ENCODE measurements at regions not wholly inside any gene's neighbourhood (a gene's known extent, or its start where the extent isn't known, plus 50 kb on each side); places are given as distances from the start of the nearest gene placed in this dataset.

- no peaks in the 10 kb centered on the region for H3K4me1 Mint-ChIP-seq (ENCODE audit: low read depth)
- no peak overlapping the region for H3K4me3 Mint-ChIP-seq
- no peaks in the 10 kb centered on the region for H3K9me3 Mint-ChIP-seq (ENCODE audit: insufficient read depth)
- DNase-seq: no peak
- no peaks in the 10 kb centered on the region for H3K36me3 Mint-ChIP-seq (ENCODE audit: low read depth)
- H3K27ac Mint-ChIP-seq: no peak overlapping the region
- ATAC-seq: no peak
- POLR2A ChIA-PET: no interaction called here
- no peaks in the 10 kb centered on the region for H3K27me3 Mint-ChIP-seq (ENCODE audit: low read depth)
- CTCF ChIA-PET: no interaction called here
These were observed 123.9 kb upstream of the ZFHX3 start for GRCh38 chr16:73171901-73172240.

- peaks cover 4% of the 10 kb centered on the region for H3K4me1 Mint-ChIP-seq (ENCODE audit: low read depth)
- no peak overlapping the region for H3K27ac Mint-ChIP-seq
- no peaks in the 10 kb centered on the region for H3K36me3 Mint-ChIP-seq (ENCODE audit: low read depth)
- no peak overlapping the region for H3K4me3 Mint-ChIP-seq
- ChIA-PET POLR2A (no interaction called here), CTCF (no interaction called here)
- no peaks in the 10 kb centered on the region for H3K27me3 Mint-ChIP-seq (ENCODE audit: low read depth)
- H3K9me3 Mint-ChIP-seq (ENCODE audit: insufficient read depth): no peaks in the 10 kb centered on the region
- no peak for ATAC-seq
- no peak for DNase-seq
These were observed 123.5 kb upstream of the ZFHX3 start for GRCh38 chr16:73171380-73171779.

DNA sequence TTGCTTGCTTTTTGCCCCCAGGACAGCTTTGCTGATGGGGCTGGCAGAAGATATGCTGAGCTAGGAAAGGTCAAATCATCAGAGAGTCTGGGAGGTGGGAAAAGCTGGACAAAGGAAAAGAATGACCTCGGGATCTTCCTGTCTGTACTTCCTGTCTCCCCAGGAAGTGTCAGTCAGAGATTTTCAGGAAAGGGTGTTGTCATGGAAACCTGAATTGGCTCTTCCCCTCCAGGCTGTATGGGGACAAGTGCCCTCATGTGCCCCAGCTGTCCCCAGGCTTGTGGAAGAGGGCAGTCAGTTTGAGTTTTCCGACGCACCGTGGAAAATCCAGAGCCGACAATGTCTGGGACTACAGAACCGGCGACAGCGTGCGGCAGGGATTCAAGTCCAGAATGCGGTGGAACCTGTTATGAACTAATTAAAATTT is 122.7 kb upstream of the ZFHX3 start:
- CTCF ChIA-PET: no interaction called here
- peaks cover 9% of the 10 kb centered on the region for H3K4me1 Mint-ChIP-seq (ENCODE audit: low read depth)

GRCh38 chr16:73166947-73167550 is 119.1 kb upstream of the ZFHX3 start:
- DNase-seq: no peak
- ATAC-seq: no peak
- H3K9me3 Mint-ChIP-seq (ENCODE audit: insufficient read depth): no peaks in the 10 kb centered on the region
- ChIA-PET CTCF (no interaction called here), POLR2A (no interaction called here)
- H3K4me3 Mint-ChIP-seq: no peak overlapping the region
- H3K27ac Mint-ChIP-seq: no peak overlapping the region
- H3K4me1 Mint-ChIP-seq (ENCODE audit: low read depth): peaks cover 9% of the 10 kb centered on the region
- no peaks in the 10 kb centered on the region for H3K36me3 Mint-ChIP-seq (ENCODE audit: low read depth)
- no peaks in the 10 kb centered on the region for H3K27me3 Mint-ChIP-seq (ENCODE audit: low read depth)

More for the DNA sequence above, 122.7 kb upstream of the ZFHX3 start:
- DNase-seq: no peak
- Mint-ChIP-seq H3K27ac (no peak overlapping the region), H3K9me3 (ENCODE audit: insufficient read depth) (no peaks in the 10 kb centered on the region), H3K27me3 (ENCODE audit: low read depth) (no peaks in the 10 kb centered on the region), H3K36me3 (ENCODE audit: low read depth) (no peaks in the 10 kb centered on the region), H3K4me3 (no peak overlapping the region)
- POLR2A ChIA-PET: no interaction called here
- no peak for ATAC-seq

DNA sequence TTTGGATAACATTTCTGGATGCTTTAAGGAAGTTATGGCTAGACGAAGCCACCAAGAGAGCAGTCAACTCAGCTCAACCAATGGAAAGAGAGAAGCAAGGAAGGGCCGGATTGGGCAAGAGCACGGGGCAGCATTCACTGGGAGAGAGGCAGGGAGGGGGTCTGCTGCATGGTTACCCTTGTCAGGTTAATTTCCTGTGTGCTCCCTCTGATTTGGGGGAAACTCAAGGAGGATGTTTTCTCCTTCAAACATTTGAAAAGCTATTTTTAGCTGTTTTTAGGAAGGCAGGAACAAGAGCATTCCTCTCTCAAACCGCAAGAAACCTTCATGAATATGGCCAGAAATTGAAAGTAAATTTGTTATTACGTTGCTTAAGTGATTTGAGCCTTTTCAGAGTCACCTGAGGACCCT is 118.5 kb upstream of the ZFHX3 start:
- no peaks in the 10 kb centered on the region for H3K36me3 Mint-ChIP-seq (ENCODE audit: low read depth)
- no peak for ATAC-seq
- H3K27me3 Mint-ChIP-seq (ENCODE audit: low read depth): no peaks in the 10 kb centered on the region
- no peak overlapping the region for H3K4me3 Mint-ChIP-seq
- peaks cover 9% of the 10 kb centered on the region for H3K4me1 Mint-ChIP-seq (ENCODE audit: low read depth)
- no peak overlapping the region for H3K27ac Mint-ChIP-seq
- no peak for DNase-seq
- no peaks in the 10 kb centered on the region for H3K9me3 Mint-ChIP-seq (ENCODE audit: insufficient read depth)
- ChIA-PET CTCF (no interaction called here), POLR2A (no interaction called here)

- Mint-ChIP-seq H3K9me3 (ENCODE audit: insufficient read depth) (no peaks in the 10 kb centered on the region), H3K27me3 (ENCODE audit: low read depth) (no peaks in the 10 kb centered on the region), H3K36me3 (ENCODE audit: low read depth) (no peaks in the 10 kb centered on the region), H3K4me3 (no peak overlapping the region), H3K4me1 (ENCODE audit: low read depth) (peaks cover 9% of the 10 kb centered on the region), H3K27ac (no peak overlapping the region)
- no peak for DNase-seq
- POLR2A ChIA-PET: interaction anchor here (0.5 kb wide), 1 partner anchor 47 kb away, joined by 6 read pairs; no protein-coding TSS in a partner anchor
- CTCF ChIA-PET: no interaction called here
- ATAC-seq: no peak
These were observed 115.4 kb upstream of the ZFHX3 start for GRCh38 chr16:73163238-73163815.

- ATAC-seq (no peak), DNase-seq (no peak)
- POLR2A ChIA-PET: no interaction called here
- Mint-ChIP-seq H3K9me3 (ENCODE audit: insufficient read depth) (no peaks in the 10 kb centered on the region), H3K36me3 (ENCODE audit: low read depth) (no peaks in the 10 kb centered on the region), H3K4me3 (no peak overlapping the region), H3K27me3 (ENCODE audit: low read depth) (no peaks in the 10 kb centered on the region), H3K27ac (no peak overlapping the region), H3K4me1 (ENCODE audit: low read depth) (peaks cover 9% of the 10 kb centered on the region)
- CTCF ChIA-PET: no interaction called here
These were observed 114.0 kb upstream of the ZFHX3 start for GRCh38 chr16:73161977-73162376.

- CTCF ChIA-PET: no interaction called here
- POLR2A ChIA-PET: no interaction called here
- H3K36me3 Mint-ChIP-seq (ENCODE audit: low read depth): no peaks in the 10 kb centered on the region
- H3K4me1 Mint-ChIP-seq (ENCODE audit: low read depth): no peaks in the 10 kb centered on the region
- H3K4me3 Mint-ChIP-seq: no peak overlapping the region
- no peak overlapping the region for H3K27ac Mint-ChIP-seq
- peaks cover 3% of the 10 kb centered on the region for H3K27me3 Mint-ChIP-seq (ENCODE audit: low read depth)
- DNase-seq (no peak), ATAC-seq (no peak)
- no peaks in the 10 kb centered on the region for H3K9me3 Mint-ChIP-seq (ENCODE audit: insufficient read depth)
These were observed 111.4 kb upstream of the ZFHX3 start for GRCh38 chr16:73159296-73159695.

DNA sequence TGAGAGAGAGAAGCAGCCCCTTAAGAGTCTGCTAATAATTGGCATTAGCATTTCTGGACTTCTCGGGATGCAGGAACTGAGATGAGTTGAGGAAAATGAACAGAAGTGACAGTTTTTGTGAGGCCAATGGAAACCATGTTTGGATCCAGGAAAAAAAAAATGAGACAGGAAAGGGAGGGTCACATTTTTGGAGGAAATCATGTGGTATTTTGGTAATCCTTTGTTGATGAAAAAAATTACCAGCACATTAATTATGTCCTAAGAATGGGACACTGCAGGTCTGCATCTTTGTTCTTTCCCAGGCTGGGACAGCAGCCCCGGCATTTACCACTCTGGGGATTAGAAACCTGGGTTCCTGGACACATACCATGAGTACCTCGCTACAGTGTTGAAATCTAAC is 109.9 kb upstream of the ZFHX3 start:
- Mint-ChIP-seq H3K9me3 (ENCODE audit: insufficient read depth) (no peaks in the 10 kb centered on the region), H3K36me3 (ENCODE audit: low read depth) (no peaks in the 10 kb centered on the region), H3K27me3 (ENCODE audit: low read depth) (peaks cover 6% of the 10 kb centered on the region), H3K27ac (no peak overlapping the region), H3K4me3 (no peak overlapping the region), H3K4me1 (ENCODE audit: low read depth) (no peaks in the 10 kb centered on the region)
- CTCF ChIA-PET: no interaction called here
- ATAC-seq (no peak), DNase-seq (no peak)
- POLR2A ChIA-PET: no interaction called here

GRCh38 chr16:73154063-73154870 is 106.3 kb upstream of the ZFHX3 start:
- H3K36me3 Mint-ChIP-seq (ENCODE audit: low read depth): no peaks in the 10 kb centered on the region
- POLR2A ChIA-PET: no interaction called here
- H3K9me3 Mint-ChIP-seq (ENCODE audit: insufficient read depth): no peaks in the 10 kb centered on the region
- H3K27ac Mint-ChIP-seq: no peak overlapping the region
- CTCF ChIA-PET: no interaction called here
- no peak overlapping the region for H3K4me3 Mint-ChIP-seq
- H3K4me1 Mint-ChIP-seq (ENCODE audit: low read depth): no peaks in the 10 kb centered on the region
- no peak for DNase-seq
- peaks cover 11% of the 10 kb centered on the region for H3K27me3 Mint-ChIP-seq (ENCODE audit: low read depth)
- no peak for ATAC-seq

GRCh38 chr16:73152386-73153125 is 104.6 kb upstream of the ZFHX3 start:
- Mint-ChIP-seq H3K27ac (no peak overlapping the region), H3K4me1 (ENCODE audit: low read depth) (no peaks in the 10 kb centered on the region), H3K4me3 (no peak overlapping the region), H3K9me3 (ENCODE audit: insufficient read depth) (no peaks in the 10 kb centered on the region), H3K36me3 (ENCODE audit: low read depth) (no peaks in the 10 kb centered on the region), H3K27me3 (ENCODE audit: low read depth) (peaks cover 11% of the 10 kb centered on the region)
- ATAC-seq (no peak), DNase-seq (no peak)
- ChIA-PET CTCF (no interaction called here), POLR2A (no interaction called here)

DNA sequence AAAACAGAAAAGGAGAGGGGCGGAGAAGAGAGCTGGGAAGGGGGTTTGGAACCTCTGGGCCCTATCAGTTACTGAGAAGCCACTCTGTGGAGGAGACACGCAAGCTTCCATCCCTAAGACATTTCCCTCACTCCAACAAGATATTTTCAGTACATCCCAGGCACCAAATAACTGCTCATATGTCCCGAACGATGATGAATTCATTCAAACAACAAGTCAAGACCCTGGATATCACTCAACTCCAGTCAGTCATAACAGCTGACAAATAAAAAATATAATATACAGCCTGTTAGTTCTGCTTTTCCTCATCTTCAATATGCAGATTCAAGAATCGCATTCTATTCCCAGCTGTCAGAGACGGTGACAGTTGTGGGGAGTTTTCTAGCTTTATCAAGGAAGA is 104.0 kb upstream of the ZFHX3 start:
- H3K9me3 Mint-ChIP-seq (ENCODE audit: insufficient read depth): no peaks in the 10 kb centered on the region
- no peaks in the 10 kb centered on the region for H3K4me1 Mint-ChIP-seq (ENCODE audit: low read depth)
- H3K4me3 Mint-ChIP-seq: no peak overlapping the region
- H3K27me3 Mint-ChIP-seq (ENCODE audit: low read depth): peaks cover 11% of the 10 kb centered on the region
- CTCF ChIA-PET: no interaction called here
- DNase-seq (no peak), ATAC-seq (no peak)
- POLR2A ChIA-PET: no interaction called here
- no peaks in the 10 kb centered on the region for H3K36me3 Mint-ChIP-seq (ENCODE audit: low read depth)
- no peak overlapping the region for H3K27ac Mint-ChIP-seq
